Neuronal stem cell (in vitro differentiated cells): ENCODE measurements at regions not wholly inside any gene's neighbourhood (a gene's known extent, or its start where the extent isn't known, plus 50 kb on each side); places are given as distances from the start of the nearest gene placed in this dataset.

Experiments
- DNase-seq: peaks from one replicate; pipeline ENCODE4 v3.0.0-alpha.2; 2013; ENCODE audit warnings: low spot score
- H2AFZ ChIP-seq: one replicate; pipeline ENCODE4 v1.6.1; 2013; ENCODE audit warnings: mild to moderate bottlenecking, low read length, inconsistent platforms
- H2AK5ac ChIP-seq: 2 replicates; pipeline ENCODE4 v1.6.1; 2013; ENCODE audit warnings: low read depth, mild to moderate bottlenecking, inconsistent platforms, low read length, moderate library complexity, mixed read lengths
- H2BK120ac ChIP-seq: 2 replicates; pipeline ENCODE4 v1.6.1; 2013; ENCODE audit warnings: low read depth, mild to moderate bottlenecking, inconsistent platforms, low read length, moderate library complexity, mixed read lengths
- H2BK12ac ChIP-seq: one replicate; pipeline ENCODE4 v1.6.1; 2013; ENCODE audit warnings: low read length, inconsistent platforms
- H2BK15ac ChIP-seq: 2 replicates; pipeline ENCODE4 v1.6.1; 2013; ENCODE audit warnings: mild to moderate bottlenecking, low read length, inconsistent platforms, mixed read lengths
- H2BK5ac ChIP-seq: one replicate; pipeline ENCODE4 v1.6.1; 2013; ENCODE audit warnings: inconsistent platforms, mild to moderate bottlenecking, low read length, moderate library complexity
- H3K14ac ChIP-seq: one replicate; pipeline ENCODE4 v1.6.1; 2013; ENCODE audit warnings: low read length, inconsistent platforms
- H3K18ac ChIP-seq: 2 replicates; pipeline ENCODE4 v1.6.1; 2013; ENCODE audit warnings: low read length, inconsistent platforms
- H3K23ac ChIP-seq: 2 replicates; pipeline ENCODE4 v1.6.1; 2013; ENCODE audit warnings: low read depth, mild to moderate bottlenecking, mixed read lengths, low read length, inconsistent platforms; ENCODE audit not compliant: poor library complexity
- H3K27ac ChIP-seq: replicated peaks from 3 replicates; pipeline ENCODE4 v1.5.1; 2013; ENCODE audit warnings: low read length, inconsistent platforms
- H3K27me3 ChIP-seq, 3 experiments: 2 replicates each; pipeline ENCODE4 v1.6.1; 2013; ENCODE audit warnings: low read length in 3 of 3, mild to moderate bottlenecking in 2 of 3, inconsistent platforms in 1 of 3, low read depth in 1 of 3, mixed read lengths in 1 of 3, moderate library complexity in 1 of 3; ENCODE audit not compliant: control insufficient read depth in 3 of 3, insufficient read depth in 3 of 3
- H3K36me3 ChIP-seq, 2 donors: replicated peaks in 1 of 2; 2 replicates each; pipeline ENCODE4 v1.6.1; 2013; ENCODE audit warnings: low read length in 2 of 2; ENCODE audit not compliant: control insufficient read depth in 2 of 2, insufficient read depth in 2 of 2
- H3K4ac ChIP-seq: 2 replicates; pipeline ENCODE4 v1.6.1; 2013; ENCODE audit warnings: inconsistent platforms, mild to moderate bottlenecking, low read length, moderate library complexity
- H3K4me1 ChIP-seq, 2 donors: 1 replicate in 1 of 2; 2 replicates in 1 of 2; pipeline ENCODE4 v1.6.1; 2013; ENCODE audit warnings: low read length in 2 of 2, low read depth in 1 of 2; ENCODE audit not compliant: control insufficient read depth in 2 of 2, insufficient read depth in 1 of 2
- H3K4me2 ChIP-seq: one replicate; pipeline ENCODE4 v1.6.1; 2013; ENCODE audit warnings: mild to moderate bottlenecking, low read length, inconsistent platforms; ENCODE audit not compliant: insufficient read depth, poor library complexity, severe bottlenecking
- H3K4me3 ChIP-seq, 2 donors: 2 replicates each; pipeline ENCODE4 v1.5.1; 2013; ENCODE audit warnings: low read length in 2 of 2, mild to moderate bottlenecking in 2 of 2, inconsistent platforms in 1 of 2, moderate library complexity in 1 of 2
- H3K79me1 ChIP-seq: one replicate; pipeline ENCODE4 v1.6.1; 2013; ENCODE audit warnings: low read depth, mild to moderate bottlenecking, inconsistent platforms, low read length, moderate library complexity
- H3K9ac ChIP-seq: one replicate; pipeline ENCODE4 v1.6.1; 2013; ENCODE audit warnings: mild to moderate bottlenecking, low read depth, low read length, inconsistent platforms; ENCODE audit not compliant: poor library complexity
- H3K9me3 ChIP-seq, 2 donors: replicated peaks in 1 of 2; 2 replicates each; pipeline versions ENCODE3 to v1.6.1; 2013; ENCODE audit warnings: low read length in 2 of 2, mild to moderate bottlenecking in 2 of 2, inconsistent platforms in 1 of 2, low read depth in 1 of 2, mixed read lengths in 1 of 2, moderate library complexity in 1 of 2; ENCODE audit not compliant: control insufficient read depth in 2 of 2, insufficient read depth in 1 of 2
- H4K8ac ChIP-seq: one replicate; pipeline ENCODE4 v1.6.1; 2013; ENCODE audit warnings: low read depth, mild to moderate bottlenecking, inconsistent platforms, low read length, moderate library complexity
- H4K91ac ChIP-seq: one replicate; pipeline ENCODE4 v1.6.1; 2013; ENCODE audit warnings: low read length, low read depth, mild to moderate bottlenecking, inconsistent platforms; ENCODE audit not compliant: poor library complexity
- WGBS, 2 donors: extraction: QIAGEN DNeasy Blood & Tissue Kit; methylation state at CpG; one replicate each; pipeline ENCODE4 v1.1.7; 2013; ENCODE audit warnings: missing lambda C conversion rate in 2 of 2, mixed read lengths in 1 of 2; ENCODE audit not compliant: insufficient read length in 2 of 2, insufficient replicate concordance in 1 of 2; ENCODE audit errors: extremely low coverage in 2 of 2; 5-methylcytosine and 5-hydroxymethylcytosine counted together

DNA sequence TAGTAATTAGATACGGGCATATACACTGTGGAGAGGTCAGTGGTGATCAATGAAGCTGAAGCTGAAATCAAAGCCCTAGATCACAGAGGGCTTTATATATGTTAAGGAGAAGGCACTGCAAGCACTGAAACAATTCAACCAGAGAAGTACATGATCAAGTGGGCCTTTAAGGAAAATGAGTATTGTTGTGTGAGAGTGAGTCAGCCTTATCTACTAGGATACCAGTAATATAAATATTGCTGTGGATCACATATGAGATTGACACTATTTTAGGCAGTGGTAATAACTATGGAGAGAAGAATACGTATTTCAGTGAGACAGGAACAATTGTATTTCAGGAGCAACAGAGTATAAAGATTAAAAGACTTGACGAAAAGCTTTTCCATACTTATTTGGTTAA lies 1172.2 kb upstream of the GJE1 start:
- Histone ChIP-seq H3K4me2 (no peak overlapping the region), H2BK120ac (no peak overlapping the region), H3K18ac (no peak overlapping the region), H4K8ac (no peak overlapping the region), H3K79me1 (no peaks in the 10 kb centered on the region), H3K4me1 (no peaks in the 10 kb centered on the region), H3K27me3 (no peaks in the 10 kb centered on the region), H3K23ac (no peak overlapping the region), H2AK5ac (no peak overlapping the region), H3K27ac (no peak overlapping the region), H3K9me3 (no peaks in the 10 kb centered on the region), H3K14ac (no peak overlapping the region), H2AFZ (no peak overlapping the region), H2BK15ac (no peak overlapping the region), H3K36me3 (no peaks in the 10 kb centered on the region), H2BK12ac (no peak overlapping the region), H3K9ac (no peak overlapping the region), H4K91ac (no peak overlapping the region), H3K4ac (no peak overlapping the region), H2BK5ac (no peak overlapping the region), H3K4me3 (no peak overlapping the region)
- no peak for DNase-seq
- WGBS, 2 donors: no CpG with 5 or more reads among the region's 3 CpGs

DNA sequence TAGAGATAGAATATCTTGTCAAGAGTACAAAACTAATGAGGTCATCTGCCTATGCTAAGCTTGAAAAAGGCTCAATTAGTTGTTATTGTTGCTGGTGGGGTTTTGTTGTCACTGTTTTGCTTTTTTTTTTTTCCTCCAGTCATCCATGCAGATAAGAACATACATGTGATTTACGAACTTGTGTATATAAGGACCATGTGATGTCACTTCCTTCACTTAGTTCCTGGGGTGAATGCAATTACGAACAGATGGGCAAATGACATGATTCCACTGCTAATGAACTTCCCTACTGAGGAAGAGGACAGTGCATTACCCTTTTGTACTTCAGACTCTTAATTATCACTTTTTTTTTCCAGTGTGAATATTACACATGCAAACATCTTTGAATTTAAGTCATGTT lies 1175.3 kb upstream of the GJE1 start:
- WGBS, 2 donors: no CpG with 5 or more reads among the region's 2 CpGs
- no peak overlapping the region for H3K4me2 ChIP-seq
- DNase-seq: no peak

GRCh38 chr6:140956571-140957369 lies 1176.0 kb upstream of the GJE1 start:
- Histone ChIP-seq H3K4me3 (no peak overlapping the region), H2BK120ac (no peak overlapping the region), H2BK12ac (no peak overlapping the region), H3K36me3 (no peaks in the 10 kb centered on the region), H3K27ac (no peak overlapping the region), H3K9ac (no peak overlapping the region), H2BK15ac (no peak overlapping the region), H3K4me2 (no peak overlapping the region), H4K8ac (no peak overlapping the region), H2BK5ac (no peak overlapping the region), H3K4ac (no peak overlapping the region), H3K18ac (no peak overlapping the region), H3K9me3 (no peaks in the 10 kb centered on the region), H3K14ac (no peak overlapping the region), H3K27me3 (no peaks in the 10 kb centered on the region), H3K79me1 (no peaks in the 10 kb centered on the region), H2AK5ac (no peak overlapping the region), H3K23ac (no peak overlapping the region), H3K4me1 (no peaks in the 10 kb centered on the region), H4K91ac (no peak overlapping the region), H2AFZ (no peak overlapping the region)
- WGBS, 2 donors: no CpG with 5 or more reads among the region's 4 CpGs
- DNase-seq: no peak

More for the DNA sequence above, 1175.3 kb upstream of the GJE1 start:
- Histone ChIP-seq H3K4me3 (no peak overlapping the region), H3K18ac (no peak overlapping the region), H3K4ac (no peak overlapping the region), H3K4me1 (no peaks in the 10 kb centered on the region), H4K91ac (no peak overlapping the region), H4K8ac (no peak overlapping the region), H3K9me3 (no peaks in the 10 kb centered on the region), H2BK15ac (no peak overlapping the region), H2BK120ac (no peak overlapping the region), H3K27me3 (no peaks in the 10 kb centered on the region), H2AK5ac (no peak overlapping the region), H2AFZ (no peak overlapping the region), H3K14ac (no peak overlapping the region), H3K79me1 (no peaks in the 10 kb centered on the region), H3K23ac (no peak overlapping the region), H3K36me3 (no peaks in the 10 kb centered on the region), H2BK12ac (no peak overlapping the region), H3K27ac (no peak overlapping the region), H3K9ac (no peak overlapping the region), H2BK5ac (no peak overlapping the region)

GRCh38 chr6:140940251-140940925 lies 1192.3 kb upstream of the GJE1 start:
- Histone ChIP-seq H2AK5ac (no peak overlapping the region), H3K27ac (no peak overlapping the region), H2BK120ac (no peak overlapping the region), H4K91ac (no peak overlapping the region), H3K4me1 (no peaks in the 10 kb centered on the region), H3K14ac (no peak overlapping the region), H2AFZ (no peak overlapping the region), H3K18ac (no peak overlapping the region), H3K79me1 (no peaks in the 10 kb centered on the region), H3K27me3 (no peaks in the 10 kb centered on the region), H3K36me3 (no peaks in the 10 kb centered on the region), H2BK5ac (no peak overlapping the region), H3K4ac (no peak overlapping the region), H3K9ac (no peak overlapping the region), H2BK15ac (no peak overlapping the region), H4K8ac (no peak overlapping the region), H3K23ac (no peak overlapping the region), H3K9me3 (peaks cover 2 to 10% of the 10 kb centered on the region in 2 donors), H2BK12ac (no peak overlapping the region), H3K4me3 (no peak overlapping the region), H3K4me2 (no peak overlapping the region)
- no CpG with 5 or more reads among the region's 3 CpGs for WGBS, 2 donors
- DNase-seq: no peak
